ENCODE measurements at regions not wholly inside any gene's neighbourhood (a gene's known extent, or its start where the extent isn't known, plus 50 kb on each side); places are given as distances from the start of the nearest gene placed in this dataset. TPM values are rescaled to one million over a fixed set of nuclear protein-coding genes. Genes with fewer than 3 reads are reported as not detected.

DNA sequence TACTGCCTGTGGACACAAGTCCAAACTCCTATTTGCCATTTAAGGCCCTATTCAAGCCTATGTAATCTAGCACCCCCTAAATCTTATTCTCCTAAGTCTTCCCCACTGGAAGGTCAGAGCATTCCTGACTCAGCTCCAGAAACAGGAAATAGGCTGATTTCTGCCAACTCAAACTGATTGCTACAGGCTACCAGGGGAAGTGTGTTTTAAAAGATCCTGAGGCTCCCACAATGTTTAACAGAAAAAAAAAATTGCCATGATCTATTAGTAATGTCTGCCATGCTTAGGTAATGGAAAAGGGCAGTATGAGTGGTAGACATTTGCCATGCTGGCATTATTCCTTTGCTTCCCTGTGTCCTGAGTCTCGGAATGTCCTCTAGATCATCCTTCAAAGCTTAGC, 65.8 kb upstream of the BRINP1 start:
- DNase-seq (ENCODE audit: low read depth in 2 of 3, low spot score in 2 of 3), result no peak

DNA sequence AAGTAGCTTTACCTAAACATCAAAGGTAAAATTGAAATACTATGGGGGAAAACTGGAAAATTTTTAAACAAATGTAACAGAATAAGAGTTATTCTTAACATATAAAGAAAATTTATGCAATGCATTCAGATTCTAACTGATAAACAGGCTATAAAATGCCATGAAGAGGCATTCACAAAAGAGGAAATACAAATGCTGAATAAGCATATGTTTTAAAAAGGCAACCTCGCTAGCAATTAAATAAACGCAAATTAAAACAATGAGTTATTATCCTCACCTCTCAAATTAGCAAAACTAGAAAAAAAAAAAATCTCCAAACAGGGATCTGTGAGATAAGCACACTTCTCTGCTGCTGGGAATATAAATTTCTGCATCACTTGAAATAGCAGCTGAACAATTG, 63.2 kb upstream of the BRINP1 start:
- no peak for DNase-seq (ENCODE audit: low read depth in 2 of 3, low spot score in 2 of 3)

DNA sequence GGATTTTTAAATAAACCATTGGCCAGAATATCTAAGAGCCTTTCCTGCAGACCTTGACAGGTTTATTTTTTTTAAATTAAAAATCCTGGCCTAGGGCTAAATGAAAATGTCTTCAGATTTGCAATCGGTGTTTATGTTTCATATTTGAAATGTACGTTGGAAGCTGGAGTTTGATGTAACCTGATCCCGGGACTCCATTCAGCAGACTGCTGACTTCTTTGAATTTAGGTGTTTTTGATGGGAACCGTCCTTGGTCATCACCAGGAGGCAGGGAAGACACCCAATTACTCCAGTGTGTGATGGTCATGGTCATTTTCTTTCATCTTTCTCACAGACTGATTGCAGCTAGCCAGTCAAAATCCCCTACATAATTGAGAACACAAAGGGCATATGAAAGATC, 60.1 kb upstream of the BRINP1 start:
- no peak for DNase-seq (ENCODE audit: low read depth in 2 of 3, low spot score in 2 of 3)

GRCh38 chr9:119420231-119420630, 51.0 kb upstream of the BRINP1 start:
- no peak for DNase-seq (ENCODE audit: low read depth in 2 of 3, low spot score in 2 of 3)

Small RNA genes lying in the stretch of these regions (small RNA-seq; reads per million reads assigned to genes)
- gene MIR147A, result not detected
